ENCODE measurements at regions not wholly inside any gene's neighbourhood (a gene's known extent, or its start where the extent isn't known, plus 50 kb on each side); places are given as distances from the start of the nearest gene placed in this dataset.
"Not testable (repeated sequence)": the region's sequence is repeated elsewhere in the genome, so short reads cannot be mapped to it uniquely, and the experiment has no call there.

DNA sequence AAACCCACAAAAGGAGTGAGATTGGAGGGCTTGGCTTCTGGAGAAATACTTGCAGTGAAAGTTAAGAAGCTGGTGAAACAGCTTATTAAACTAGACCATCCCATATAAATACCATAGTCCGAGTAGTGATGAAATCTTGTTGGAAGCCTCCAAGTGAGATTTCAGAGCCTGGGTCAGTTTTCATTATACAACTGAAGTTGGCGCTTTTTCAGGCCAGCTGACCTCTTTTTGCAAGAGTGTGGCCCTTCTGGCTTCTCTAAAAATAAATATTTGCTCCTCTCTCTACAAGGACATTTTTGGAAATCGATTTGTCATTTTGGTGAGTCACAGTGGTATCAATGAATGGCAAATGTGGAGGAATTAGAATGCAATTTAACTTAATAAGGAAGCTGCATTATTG, 51.2 kb upstream of the THRB start:
- DNase-seq = no peak

DNA sequence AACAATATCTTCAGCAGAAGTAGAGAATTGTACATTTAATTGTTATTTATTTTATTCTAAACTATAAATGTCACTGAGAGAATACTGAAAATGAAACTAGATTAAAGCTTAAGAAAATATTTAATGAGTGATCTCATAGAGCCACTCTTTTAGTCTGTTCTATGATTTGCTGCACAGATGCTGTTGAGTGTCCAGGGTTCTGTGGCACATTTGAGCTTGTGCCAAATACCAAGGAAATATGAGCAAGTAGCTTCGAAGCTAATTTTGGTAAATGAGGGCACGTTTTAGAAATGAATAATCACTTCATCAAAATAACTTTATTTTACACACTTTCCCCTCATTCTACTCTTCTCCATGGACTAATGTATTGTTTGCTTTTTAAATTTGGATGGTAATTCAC, 53.6 kb upstream of the THRB start:
- DNase-seq = no peak

DNA sequence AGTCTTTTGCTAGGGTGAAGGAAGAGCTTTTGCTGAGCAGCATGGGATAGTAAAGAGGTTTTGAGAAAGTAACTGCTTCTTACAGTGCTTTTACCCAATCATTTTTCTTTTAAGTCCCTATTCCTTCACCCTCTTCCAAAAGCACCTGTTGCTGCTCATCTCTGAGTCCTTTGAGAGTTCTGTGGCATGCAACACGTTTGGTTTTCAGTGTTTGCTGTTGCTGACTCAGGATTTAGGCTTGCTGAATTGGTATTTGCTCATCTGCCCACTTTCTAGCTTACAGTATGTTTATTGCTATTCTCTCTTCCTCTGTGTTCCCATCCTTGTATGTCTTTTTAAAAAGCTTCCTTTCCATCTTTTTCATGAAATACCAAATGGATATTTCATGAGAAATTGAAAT, 55.9 kb upstream of the THRB start:
- DNase-seq = no peak

DNA sequence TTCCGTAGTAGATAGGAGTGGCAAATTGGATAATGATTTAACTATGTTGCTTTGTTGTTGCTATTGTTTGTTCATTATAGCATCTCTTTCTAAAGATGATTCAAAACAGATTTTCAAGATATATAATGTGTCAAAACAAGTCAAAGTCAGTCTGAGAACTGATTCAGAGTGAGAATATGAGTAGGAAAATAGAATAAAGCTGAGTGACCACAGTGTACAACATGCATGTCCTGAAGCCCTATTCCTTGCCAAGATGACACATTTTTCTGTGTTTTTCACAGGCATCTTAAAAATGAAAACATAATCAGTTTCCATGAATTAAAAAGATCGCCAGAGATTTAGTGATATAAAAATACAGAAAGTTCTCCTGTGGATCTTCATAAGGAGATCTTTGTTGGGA, 57.0 kb upstream of the THRB start:
- no peak for DNase-seq

DNA sequence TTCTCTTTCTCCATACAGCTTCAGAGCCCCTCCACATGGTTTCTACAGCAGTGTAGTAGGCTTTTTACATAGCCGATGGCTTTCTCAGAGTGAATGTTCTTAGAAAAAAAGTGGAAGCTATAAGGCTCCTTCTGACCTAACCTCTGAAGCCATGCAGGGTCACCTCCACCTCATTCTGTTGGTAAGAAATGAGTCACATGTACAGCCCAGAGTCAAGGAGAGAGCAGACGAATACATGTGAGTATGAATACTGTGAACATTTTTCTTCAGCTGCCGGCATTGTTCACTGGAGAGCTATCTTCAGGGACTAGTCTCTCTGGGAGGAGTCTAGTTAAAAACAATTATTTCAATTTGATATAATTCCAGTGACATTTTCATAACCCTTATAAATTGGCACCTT, 68.2 kb upstream of the THRB start:
- no peak for DNase-seq

DNA sequence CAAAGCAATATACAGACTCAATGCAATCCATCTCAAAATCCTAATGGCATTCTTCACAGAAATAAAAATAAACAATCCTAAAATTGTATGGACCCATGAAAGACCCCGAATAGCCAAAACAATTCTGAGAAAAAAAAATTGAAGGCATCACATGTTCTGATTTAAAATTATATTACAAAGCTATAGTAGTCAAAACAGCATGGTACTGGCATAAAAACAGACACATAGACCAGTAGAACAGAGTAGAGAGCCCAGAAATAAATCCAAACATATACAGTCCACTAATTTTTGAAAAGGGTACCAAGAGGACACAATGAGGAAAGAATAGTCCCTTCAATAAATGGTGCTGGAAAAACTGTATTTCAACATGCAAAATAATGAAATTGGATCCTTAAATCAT, 70.4 kb upstream of the THRB start:
- DNase-seq = no peak

DNA sequence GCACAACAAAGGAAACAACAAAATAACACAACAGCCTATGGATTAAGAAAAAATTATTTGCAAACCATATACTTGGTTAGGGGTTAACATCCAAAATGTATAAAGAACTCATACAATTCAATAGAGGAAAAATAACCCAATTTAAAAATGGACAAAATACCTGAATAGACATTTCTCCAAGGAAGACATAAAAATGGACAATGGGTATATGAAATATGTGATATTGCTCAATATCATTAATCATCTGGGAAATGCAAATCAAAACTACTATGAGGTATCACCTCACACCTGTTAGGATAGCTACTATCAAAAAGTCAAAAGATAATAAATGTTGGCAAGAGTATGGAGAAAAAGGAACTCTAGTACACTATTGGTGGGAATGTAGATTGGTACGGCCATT, 71.0 kb upstream of the THRB start:
- no peak for DNase-seq

DNA sequence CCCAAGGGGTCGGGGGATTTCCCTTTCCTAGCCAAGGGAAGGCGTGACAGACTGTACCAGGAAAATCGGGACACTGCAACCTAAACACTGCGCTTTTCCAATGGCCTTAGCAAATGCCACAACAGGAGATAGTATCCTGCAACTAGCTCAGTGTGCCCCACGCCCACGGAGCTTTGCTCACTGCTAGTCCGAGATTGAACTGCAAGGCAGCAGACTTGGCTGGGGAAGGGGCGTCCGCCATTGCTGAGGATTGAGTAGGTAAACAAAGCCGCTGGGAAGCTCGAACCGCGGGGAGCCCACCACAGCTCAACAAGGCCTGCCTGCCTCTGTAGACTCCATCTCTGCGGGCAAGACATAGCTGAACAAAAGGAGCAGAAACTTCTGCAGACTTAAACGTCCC, 72.3 kb upstream of the THRB start:
- DNase-seq = no peak

DNA sequence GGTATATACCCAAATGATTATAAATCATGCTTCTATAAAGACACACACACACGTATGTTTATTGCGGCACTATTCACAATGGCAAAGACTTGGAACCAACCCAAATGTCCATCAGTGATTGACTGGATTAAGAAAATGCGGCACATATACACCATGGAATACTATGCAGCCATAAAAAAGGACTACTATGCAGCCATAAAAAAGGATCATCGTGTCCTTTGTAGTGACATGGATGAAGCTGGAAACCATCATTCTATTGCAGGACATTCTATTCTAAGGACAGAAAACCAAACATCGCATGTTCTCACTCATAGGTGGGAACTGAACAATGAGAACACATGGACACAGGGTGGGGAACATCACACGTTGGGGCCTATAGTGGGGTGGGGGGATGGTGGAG, 77.8 kb upstream of the THRB start:
- not testable (repeated sequence) for DNase-seq

DNA sequence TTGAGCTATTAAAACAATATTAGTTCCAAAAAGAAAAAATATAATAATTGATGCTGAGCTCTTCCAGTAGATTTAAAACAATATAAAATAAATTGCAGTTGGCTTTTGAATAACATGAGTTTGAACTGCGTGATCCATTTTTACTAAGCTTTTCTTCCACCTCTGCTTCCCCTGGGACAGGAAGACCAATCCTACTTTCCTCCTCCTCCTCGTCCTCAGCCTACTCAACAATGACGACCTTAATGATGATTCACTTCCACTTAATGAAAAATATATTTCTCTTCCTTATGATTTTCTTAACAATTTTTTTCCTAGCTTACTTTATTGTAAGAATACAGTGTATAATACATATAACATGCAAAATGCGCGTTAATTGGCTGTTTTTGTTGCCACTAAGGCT, 78.9 kb upstream of the THRB start:
- no peak for DNase-seq

DNA sequence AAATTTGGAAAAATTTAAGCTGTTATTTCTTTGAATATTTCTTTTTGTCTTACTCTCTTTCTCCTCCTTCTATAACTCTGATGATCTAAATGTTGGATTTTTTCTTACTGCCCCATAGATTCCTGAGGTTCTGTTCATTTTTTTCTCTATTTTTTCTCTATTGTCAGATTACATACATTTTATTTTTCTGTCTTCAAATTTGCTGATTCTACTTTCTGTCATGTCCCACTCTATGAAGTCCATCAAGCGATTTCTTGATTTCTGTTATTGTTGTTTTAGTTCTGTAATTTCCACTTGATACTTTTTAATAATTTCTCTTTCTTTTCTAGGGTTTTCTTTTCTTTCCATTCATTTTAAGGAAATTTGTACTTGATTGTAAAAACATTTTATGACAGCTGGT, 83.7 kb upstream of the THRB start:
- no peak for DNase-seq

DNA sequence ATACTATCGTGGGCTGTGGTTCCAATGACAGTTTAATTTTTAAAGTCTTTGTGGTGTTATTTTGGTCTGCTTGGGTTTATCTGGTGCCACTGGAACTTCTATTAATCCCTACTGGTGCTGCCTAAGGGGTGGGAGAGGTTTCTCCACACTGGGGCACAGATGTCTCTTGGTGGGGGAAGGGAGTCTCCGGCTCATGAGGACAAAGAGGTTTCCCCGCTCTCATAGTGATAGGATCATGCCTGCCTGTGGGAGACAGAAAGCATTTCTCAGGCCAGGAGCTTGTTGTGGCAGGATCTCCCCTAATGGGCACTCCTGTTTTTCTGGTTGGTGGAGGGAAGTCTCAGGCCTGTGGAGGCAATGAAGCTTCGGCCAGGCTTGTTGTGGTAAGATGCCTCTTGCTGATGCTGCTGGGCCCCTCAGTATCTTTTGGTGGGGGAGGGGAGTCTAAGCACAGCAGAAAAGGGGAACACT, 84.3 kb upstream of the THRB start:
- DNase-seq = no peak

DNA sequence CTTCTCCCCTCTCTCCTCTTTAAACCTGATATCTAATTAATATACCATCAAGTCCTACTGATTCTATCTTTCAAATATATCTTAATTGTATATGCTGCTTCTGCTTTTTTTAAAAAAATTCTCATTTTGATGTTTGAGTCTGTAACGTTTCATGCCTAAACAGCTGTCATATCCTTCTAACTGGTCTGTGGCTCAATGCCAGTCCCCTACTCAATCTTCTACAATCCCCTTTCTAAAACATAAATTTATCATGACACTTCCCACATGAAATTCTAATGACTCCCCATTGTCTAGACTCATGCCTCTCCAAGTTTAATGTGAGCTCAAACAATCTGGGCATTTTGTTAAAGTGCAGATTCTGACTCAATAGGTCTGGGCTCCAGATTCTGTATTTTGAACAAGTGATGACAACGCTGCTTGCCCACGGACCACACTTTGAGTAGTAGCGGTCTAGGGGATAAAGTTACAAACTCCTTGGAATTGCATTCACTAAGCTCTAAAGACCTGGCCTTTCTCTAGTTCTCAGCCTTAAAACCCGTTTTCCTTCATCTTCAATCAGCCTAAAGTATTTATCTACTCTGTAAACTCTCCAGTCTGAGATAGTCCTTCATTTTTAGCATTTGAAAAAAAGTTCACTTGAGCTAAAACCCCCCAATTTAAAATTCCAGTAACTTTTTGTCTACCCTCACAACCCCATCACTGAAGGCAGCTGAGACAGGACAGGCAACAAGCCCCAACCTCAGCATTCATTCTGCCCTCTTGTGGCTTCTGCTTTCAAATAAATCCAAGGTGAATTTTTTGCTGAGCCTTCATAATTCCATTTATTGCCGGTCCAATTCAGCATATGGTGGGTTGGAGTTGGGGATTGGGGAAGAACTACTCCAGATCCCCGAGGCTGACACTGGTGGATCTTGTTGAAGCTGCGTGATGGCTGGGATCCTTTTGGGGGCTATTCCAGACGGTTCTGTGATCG, 88.1 kb upstream of the THRB start:
- DNase-seq = no peak

DNA sequence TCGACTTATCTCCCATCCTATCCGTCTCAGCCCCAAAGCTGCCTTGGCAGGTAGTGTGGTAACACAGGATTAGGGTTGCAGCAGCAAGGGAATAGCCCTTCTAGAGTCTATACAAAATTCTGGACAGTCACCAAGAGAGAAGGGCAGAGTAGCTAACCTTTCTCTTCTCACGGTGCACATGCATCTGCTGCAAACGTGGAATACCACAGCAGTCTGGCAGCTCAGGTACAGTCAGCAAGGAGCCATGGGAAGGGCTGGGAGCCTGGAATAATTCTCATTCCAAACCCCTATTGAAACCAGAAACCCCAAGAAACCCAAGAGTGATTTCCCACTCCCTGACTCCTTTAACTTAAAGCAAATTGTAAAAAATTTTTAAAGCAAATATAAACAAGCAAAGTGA, 92.3 kb upstream of the THRB start:
- DNase-seq = no peak

DNA sequence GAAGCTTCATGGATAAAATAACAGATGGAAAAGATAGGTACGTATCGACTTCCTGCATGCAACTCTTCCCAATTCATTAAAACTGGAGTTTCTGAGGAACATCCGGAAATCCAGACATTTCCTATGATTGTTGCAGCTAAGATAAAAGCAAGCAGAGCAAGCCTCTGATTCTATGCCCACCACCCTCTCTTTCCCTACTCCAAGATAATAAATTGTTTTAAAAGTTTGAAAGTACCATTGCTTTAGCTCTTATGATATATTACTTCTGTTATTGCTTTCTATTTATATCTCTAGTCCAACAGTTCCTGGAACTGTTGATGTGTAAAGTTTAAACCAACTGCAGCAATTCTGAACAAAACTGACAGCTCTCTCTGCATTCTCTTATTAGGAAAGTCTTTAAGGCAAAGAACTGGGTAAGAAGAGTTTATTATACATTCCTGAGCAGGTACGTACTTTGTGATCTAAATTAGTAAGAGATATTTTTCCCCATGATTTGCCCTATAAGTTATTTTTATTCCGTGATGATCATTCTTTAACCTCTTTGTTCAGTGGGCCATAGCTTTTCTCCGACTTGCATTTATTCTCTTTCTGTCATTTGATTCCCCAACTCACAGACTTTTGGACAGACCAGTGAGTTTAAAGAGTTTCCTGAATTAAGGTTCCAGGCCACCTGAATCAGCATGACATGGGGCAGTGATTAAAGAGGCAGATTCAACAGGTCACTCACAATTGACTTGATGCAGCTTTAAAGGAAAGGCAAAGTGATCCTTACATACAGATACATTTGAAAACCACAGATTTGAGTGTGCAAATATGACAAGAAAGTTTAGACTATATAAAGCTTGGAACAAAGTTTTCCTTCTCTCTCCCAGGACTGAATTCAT, 94.2 kb upstream of the THRB start:
- DNase-seq = no peak

DNA sequence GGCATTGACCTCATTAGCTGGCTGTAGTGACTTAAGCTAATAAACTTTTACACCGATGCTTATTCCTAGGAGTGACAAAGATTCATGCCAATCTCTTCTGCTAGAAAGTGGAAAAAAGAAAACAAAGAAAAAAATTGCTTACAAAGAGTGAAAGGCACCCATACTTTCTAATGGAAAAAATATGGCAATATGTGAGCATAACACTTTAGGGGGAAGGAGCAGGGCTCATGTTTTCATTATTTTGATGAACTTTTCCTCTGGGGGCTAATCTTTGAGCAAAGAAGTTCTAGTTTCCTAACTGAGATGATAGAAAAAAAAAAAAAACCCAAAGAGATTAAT, 94.8 kb upstream of the THRB start:
- DNase-seq = no peak

DNA sequence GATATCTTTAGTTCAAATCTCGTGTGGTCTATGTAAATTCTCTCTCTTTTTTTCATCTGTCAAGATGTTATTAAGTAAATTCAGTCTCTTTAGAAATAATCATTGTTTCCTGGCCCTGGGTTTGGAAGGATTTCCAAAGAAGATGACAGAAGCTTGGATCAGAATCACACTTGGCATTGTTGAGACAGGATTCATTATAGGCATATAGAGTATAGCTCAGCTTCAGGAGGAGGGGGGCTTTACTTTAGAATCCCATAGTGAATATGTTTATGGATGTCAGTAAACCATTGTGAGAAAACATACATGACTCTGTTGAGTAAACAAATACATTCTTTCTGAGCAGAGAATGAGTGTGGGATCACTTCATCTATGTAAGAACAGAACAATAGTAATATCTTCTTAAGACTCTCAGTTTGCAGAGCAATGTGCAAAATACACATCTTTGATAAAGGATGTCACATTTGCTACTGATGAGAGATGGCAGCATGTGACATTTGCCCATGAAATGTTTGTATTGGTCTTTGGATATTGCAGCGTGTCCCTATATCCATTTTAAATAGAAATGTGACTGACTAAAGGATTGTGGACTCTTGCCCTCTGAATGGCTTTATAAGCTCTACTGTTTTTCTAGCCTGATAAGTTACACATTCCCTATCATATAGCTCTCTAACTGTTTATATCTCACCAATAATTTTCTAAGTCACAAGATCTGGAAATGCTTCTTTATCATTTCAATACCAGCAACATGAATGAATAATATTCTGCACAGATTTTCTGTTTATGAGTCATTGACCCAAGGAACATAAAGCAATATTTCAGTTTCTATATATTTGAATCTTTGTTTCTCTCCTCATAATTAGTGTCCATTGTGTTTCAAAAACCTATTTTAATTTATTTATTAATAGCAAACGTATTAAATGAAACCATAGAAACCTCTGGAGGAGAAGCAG, 95.6 kb upstream of the THRB start:
- no peak for DNase-seq

DNA sequence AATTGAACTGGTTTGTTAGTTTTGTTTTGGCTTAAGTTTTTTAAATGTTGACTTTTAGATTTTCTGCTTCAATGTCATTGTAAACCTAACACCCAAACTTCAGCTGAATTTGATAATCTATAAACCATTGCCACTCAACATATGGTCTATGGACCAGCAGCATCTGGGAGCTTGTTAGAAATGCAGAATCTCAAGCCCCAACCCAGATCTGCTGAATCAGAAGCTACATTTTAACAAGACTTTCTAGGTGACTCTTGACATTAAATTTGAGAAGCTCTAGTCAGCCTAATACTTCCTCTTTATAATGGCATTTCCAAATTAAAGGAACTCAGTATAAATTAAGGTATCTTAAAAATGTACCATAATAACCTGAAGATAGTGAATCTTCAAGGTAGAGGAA, 96.5 kb upstream of the THRB start:
- DNase-seq = no peak

DNA sequence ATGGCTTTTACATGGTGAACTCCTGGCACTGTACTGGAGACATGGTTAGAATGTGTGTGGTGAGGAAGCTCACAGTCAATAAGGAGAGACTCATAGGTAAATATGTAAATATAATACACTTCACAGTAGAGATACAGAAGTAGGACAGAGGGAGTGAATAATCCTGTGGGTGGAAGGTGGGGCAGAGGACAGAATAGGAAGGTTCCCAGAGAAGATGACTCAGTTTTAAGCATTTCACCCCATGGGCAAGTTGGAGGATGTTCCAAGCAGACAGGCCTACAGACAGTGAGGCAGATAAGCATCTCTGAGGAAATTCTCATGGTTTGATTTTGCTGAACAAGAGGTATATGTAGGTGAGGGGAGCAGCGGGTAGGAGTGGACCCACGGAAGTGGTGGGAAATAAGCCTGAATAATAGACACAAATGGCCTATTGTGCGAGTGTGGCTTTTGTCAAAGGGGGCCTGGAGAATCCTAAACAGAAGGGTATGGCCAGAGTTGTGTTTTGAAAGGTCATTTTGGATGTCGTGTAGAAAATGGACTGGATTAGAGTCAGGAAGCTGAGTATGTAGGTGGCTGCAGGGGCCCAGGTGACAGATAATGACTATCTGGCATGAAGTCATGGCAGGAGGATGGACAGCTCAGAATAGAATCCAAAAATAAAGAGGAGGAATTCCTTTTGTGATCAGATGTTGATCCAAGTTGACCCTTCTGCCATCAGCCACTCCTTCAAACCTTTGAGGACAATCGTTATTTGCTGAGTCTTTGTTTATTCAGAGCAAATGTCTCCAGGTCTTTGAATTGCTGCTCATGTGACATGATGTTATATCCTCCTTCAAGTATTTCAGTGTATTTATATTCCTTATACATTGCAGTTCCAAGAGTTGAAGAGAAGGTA, 97.3 kb upstream of the THRB start:
- no peak for DNase-seq

DNA sequence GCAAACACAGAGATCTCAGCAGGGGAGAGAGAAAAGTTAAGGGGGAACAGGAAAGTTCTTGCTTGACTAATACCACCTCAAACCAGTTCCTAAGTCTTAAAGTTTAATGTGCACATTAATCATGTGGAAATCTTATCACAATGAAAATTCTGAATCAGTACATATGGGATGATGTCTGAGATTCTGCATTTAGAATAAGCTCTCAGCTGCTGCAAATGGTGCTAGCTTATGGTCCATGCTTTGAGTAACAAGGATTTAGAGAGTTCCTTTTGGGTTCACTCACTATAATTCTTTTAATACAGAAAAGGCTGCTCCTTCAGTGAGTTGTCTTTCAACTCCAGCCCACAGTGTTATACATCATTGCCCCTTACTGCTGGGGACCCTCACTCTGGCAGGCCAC, 99.5 kb upstream of the THRB start:
- no peak for DNase-seq

DNA sequence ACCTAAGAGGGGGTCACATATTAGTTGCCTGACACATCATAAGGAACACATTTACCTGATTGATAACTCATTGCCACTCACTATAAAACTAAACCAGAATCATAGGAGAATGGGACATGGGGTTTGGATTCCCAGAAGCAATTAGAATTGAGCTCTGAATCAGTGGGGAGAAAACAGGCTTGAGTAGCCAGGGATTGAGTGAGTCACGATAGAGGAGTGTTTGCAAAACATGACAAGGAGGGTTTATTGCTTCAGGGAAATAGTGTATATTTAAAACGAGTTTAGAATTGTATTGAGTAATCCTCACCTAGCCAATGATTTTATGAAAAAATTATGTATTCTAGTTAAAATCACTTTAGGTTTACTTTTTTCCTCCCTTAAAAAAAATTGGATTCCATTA, 101.1 kb upstream of the THRB start:
- DNase-seq = no peak

DNA sequence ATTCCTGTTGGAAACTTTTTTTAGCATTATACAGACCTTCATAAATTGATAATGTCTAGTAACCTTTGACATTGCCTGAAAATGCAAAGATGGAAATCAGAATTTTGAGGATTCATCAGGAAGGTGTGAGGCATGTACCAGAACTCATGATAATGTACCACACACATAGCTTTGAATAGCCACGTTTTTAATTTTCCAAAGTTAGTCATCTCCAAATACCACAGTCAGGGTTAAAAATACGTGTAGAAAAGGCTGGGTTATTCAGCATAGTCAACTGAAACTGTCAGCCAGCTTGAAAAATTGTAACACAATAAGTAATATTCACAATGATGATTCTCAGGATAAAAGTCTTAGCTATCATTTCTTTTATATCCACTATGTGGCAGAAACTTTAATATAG, 102.0 kb upstream of the THRB start:
- DNase-seq = no peak
